ENCODE measurements at regions not wholly inside any gene's neighbourhood (a gene's known extent, or its start where the extent isn't known, plus 50 kb on each side); places are given as distances from the start of the nearest gene placed in this dataset.

- no peak for TF ChIP-seq POLR2AphosphoS5 (IDR thresholded peaks at IDR 0.05)
- TF ChIP-seq, protein P1, sequence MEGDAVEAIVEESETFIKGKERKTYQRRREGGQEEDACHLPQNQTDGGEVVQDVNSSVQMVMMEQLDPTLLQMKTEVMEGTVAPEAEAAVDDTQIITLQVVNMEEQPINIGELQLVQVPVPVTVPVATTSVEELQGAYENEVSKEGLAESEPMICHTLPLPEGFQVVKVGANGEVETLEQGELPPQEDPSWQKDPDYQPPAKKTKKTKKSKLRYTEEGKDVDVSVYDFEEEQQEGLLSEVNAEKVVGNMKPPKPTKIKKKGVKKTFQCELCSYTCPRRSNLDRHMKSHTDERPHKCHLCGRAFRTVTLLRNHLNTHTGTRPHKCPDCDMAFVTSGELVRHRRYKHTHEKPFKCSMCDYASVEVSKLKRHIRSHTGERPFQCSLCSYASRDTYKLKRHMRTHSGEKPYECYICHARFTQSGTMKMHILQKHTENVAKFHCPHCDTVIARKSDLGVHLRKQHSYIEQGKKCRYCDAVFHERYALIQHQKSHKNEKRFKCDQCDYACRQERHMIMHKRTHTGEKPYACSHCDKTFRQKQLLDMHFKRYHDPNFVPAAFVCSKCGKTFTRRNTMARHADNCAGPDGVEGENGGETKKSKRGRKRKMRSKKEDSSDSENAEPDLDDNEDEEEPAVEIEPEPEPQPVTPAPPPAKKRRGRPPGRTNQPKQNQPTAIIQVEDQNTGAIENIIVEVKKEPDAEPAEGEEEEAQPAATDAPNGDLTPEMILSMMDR (IDR thresholded peaks at IDR 0.05): no peak
Observed at GRCh38 chr11:38530226-38530625, 1932.2 kb upstream of the RAG2 start.
